Forelimb muscle (tissue), 1 donor: ENCODE measurements at regions not wholly inside any gene's neighbourhood (a gene's known extent, or its start where the extent isn't known, plus 50 kb on each side); places are given as distances from the start of the nearest gene placed in this dataset.

Experiments
- DNase-seq: peaks from one replicate; pipeline ENCODE4 v3.0.0-alpha.2; 2013; ENCODE audit warnings: low read depth

- DNase-seq: no peak
These were observed 311.5 kb downstream of the DUSP10 start for GRCh38 chr1:221430152-221430960.

GRCh38 chr1:221431068-221431651 is 310.7 kb downstream of the DUSP10 start:
- no peak for DNase-seq

- DNase-seq: no peak
These were observed 309.9 kb downstream of the DUSP10 start for GRCh38 chr1:221431961-221432360.

GRCh38 chr1:221435504-221435904 is 306.4 kb downstream of the DUSP10 start:
- DNase-seq: peak; percentile 39

GRCh38 chr1:221437171-221437570 is 304.7 kb downstream of the DUSP10 start:
- no peak for DNase-seq

GRCh38 chr1:221437926-221438325 is 304.0 kb downstream of the DUSP10 start:
- DNase-seq: no peak

GRCh38 chr1:221439008-221439746 is 302.7 kb downstream of the DUSP10 start:
- DNase-seq: no peak

- no peak for DNase-seq
These were observed 302.0 kb downstream of the DUSP10 start for GRCh38 chr1:221439747-221440501.

- peak; percentile 70 for DNase-seq
These were observed 301.2 kb downstream of the DUSP10 start for GRCh38 chr1:221440658-221441057.

- no peak for DNase-seq
These were observed 299.8 kb downstream of the DUSP10 start for GRCh38 chr1:221442056-221442455.

- DNase-seq: no peak
These were observed 297.5 kb downstream of the DUSP10 start for GRCh38 chr1:221444346-221444745.

- peak; percentile 48 for DNase-seq
These were observed 293.2 kb downstream of the DUSP10 start for GRCh38 chr1:221448585-221449175.

GRCh38 chr1:221449194-221449593 is 292.7 kb downstream of the DUSP10 start:
- no peak for DNase-seq

GRCh38 chr1:221449801-221450470 is 292.0 kb downstream of the DUSP10 start:
- no peak for DNase-seq

- no peak for DNase-seq
These were observed 290.1 kb downstream of the DUSP10 start for GRCh38 chr1:221451741-221452140.

GRCh38 chr1:221454096-221454495 is 287.8 kb downstream of the DUSP10 start:
- DNase-seq: no peak

- no peak for DNase-seq
These were observed 285.0 kb downstream of the DUSP10 start for GRCh38 chr1:221456918-221457317.

GRCh38 chr1:221457685-221458446 is 284.0 kb downstream of the DUSP10 start:
- no peak for DNase-seq

- DNase-seq: peak; percentile 68
These were observed 283.3 kb downstream of the DUSP10 start for GRCh38 chr1:221458447-221459156.

- DNase-seq: no peak
These were observed 282.3 kb downstream of the DUSP10 start for GRCh38 chr1:221459558-221459957.
